ENCODE measurements at regions not wholly inside any gene's neighbourhood (a gene's known extent, or its start where the extent isn't known, plus 50 kb on each side); places are given as distances from the start of the nearest gene placed in this dataset.

- TF ChIP-seq CTCF (IDR thresholded peaks at IDR 0.05; ENCODE audit: insufficient read depth, low read length, poor library complexity, severe bottlenecking) (no peak), EZH2phosphoT487 (conservative IDR thresholded peaks at IDR 0.05; ENCODE audit: low read length) (no peak)
Observed at GRCh38 chr2:72004201-72004915, 143.3 kb downstream of the CYP26B1 start.
